ENCODE measurements at regions not wholly inside any gene's neighbourhood (a gene's known extent, or its start where the extent isn't known, plus 50 kb on each side); places are given as distances from the start of the nearest gene placed in this dataset.
"Not testable (repeated sequence)": the region's sequence is repeated elsewhere in the genome, so short reads cannot be mapped to it uniquely, and the experiment has no call there.

DNA sequence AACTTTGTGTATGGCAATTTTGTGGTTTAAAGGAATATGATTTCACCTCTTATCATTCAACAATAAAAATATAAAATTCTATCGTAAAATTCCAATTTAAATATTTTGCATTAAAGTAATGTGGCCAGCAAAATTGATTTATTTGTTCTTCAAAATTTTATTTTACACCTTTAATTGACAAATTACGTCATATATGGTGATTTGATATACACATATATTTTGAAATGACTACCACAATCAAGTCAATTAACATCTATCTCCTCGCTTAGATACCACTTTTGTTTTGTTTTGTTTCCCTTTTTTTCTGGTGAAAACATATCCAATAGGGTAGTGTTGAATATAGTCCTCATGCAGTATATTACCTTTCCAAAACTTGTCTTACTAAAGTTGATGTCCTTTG is 467.6 kb upstream of the HS3ST5 start:
- intact Hi-C loops (cut with micrococcal nuclease), result no loop called here

DNA sequence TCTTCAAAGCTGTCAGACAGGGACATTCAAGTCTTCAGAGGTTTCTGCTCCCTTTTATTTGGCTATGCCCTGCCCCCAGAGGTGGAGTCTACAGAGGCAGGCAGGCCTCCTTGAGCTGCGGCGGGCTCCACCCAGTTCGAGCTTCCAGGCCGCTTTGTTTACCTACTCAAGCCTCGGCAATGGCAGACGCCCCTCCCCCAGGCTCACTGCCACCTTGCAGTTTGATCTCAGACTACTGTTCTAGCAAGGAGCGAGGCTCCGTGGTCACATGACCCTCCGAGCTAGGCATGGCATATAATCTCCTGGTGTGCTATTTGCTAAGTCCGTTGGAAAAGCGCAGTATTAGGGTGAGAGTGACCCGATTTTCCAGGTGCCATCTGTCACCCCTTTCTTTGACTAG is 462.6 kb upstream of the HS3ST5 start:
- intact Hi-C loops (cut with micrococcal nuclease), result not testable (repeated sequence)

DNA sequence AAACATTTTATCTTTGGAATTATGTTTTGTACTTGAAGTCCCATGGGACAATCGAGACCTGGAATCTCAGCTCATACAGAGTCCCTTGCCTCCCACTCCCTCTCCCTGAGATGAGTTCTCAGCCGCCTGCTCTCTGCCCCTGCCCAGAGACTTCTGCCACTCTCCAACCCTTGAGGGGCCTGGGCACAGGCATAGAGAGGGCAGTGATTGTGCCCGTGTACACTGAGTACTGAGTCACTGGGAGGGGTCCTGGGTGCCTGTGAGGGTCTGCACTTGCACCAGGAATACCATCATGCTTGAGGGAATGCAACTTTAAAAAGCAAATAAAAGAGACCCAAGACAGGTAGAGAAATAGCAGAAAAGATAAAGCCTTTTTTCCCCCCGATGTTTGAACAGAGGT is 453.8 kb upstream of the HS3ST5 start:
- intact Hi-C loops (cut with micrococcal nuclease), result no loop called here

DNA sequence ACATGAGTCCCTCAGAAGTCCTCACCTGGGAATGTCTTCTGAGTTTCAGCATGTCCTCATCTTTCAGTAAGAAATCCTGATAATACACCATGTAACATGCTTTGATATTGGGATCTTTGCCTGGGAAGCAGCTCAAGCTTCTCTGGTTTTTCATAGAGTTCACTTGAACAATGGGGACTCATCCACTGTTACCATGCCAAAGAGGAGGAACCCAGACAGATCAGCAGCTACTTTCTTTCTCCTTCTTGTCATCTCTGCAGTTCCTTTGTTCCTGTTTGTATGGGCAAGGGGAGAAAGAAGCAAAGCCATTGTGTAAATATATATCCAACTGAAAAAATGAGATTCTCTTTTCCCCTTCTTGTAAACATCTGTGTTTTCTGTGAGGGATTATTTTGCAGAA is 450.6 kb upstream of the HS3ST5 start:
- intact Hi-C loops (cut with micrococcal nuclease), result no loop called here

DNA sequence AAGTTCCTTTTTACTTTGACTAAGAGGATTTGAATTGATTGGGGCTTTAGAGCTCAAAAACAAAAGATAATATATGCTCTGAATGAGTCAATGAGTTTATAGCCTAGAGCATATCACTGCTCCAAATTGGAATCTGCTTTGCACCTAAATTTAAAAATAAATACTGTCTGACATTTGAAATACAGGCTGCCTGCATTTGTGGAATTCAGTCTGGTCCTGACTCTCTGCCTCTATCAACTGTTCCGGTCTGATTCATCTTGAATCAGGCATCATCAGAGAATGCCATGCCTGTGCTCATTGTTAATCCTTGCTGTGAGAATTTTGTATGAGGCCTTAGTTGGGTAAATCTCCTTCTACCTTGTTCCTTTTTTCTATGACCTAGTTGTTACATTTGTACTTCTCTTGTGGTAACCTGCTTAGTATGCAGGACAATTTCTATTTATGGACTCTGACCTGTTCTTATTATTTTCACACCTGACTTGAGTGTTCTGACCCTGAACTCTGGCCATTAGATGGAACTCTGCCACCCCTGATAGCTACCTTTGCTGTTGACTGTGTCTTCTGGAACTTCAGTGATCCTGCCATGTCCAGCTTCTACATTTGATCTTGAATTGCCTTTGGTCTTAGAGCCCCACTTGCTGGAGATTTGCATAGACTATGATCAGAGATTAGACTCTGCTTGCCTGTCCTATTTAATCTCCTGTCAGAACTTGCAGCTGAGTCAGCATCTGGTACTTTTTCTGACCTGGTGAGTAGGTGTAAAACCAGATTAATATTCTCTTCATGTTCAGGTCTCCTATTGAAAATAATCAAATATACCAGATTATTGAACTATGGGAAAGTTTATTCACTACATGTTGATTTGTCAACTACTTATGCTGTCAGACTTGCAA is 442.7 kb upstream of the HS3ST5 start:
- intact Hi-C loops (cut with micrococcal nuclease), result no loop called here

DNA sequence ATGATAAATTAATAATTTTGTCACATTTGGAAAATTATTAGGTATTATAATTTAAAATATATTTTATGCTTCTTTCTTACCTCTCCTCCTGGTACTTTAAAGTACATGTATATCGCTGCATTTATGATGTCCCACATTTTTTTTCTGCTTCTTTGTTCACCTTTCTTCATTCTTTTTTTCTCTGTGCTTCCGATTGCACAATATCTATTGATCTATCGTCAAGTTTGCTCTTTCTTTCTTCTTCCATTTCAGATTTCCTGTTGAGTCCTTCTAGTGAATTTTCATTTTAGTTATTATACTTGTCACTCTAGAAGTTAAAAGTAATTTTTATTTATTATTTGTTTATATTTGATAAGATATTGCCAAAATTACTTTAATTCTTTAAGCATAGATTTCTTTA is 441.0 kb upstream of the HS3ST5 start:
- intact Hi-C loops (cut with micrococcal nuclease), result no loop called here

DNA sequence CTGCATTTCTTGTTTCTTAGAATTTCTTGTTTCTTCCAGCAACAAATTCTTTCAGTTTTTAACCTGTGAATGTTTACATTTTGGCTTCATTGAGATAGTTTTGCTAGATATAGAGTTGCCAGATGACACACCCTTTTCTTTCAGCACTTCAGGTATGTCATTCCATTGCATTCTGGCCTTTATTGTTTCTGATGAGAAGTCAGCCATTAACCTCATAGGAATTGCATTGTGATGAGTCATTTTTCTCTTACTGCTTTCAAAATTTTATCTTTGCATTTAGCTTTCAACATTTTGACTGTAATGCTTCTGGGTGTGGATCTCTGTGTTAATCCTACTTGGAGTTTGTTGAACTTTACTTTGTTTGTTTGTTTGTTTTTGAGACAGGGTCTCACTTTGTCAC is 440.3 kb upstream of the HS3ST5 start:
- intact Hi-C loops (cut with micrococcal nuclease), result no loop called here

DNA sequence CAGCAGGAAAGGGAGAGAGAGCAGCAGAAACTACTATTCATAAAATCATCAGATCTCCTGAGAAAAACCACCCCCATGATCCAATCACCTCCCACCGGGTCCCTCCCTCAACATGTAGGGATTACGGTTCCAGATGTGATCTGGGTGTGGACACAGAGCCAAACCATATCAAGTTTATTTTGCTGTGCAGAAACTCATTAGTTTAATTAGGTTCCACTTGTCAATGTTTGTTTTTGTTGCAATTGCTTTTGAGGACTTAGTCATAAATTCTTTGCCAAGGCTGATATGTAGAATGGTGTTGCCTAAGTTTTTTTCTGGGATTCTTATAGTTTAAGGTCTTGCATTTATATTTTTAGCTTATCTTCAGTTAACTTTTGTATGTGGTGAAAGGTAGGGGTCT is 422.0 kb upstream of the HS3ST5 start:
- intact Hi-C loops (cut with micrococcal nuclease), result no loop called here

DNA sequence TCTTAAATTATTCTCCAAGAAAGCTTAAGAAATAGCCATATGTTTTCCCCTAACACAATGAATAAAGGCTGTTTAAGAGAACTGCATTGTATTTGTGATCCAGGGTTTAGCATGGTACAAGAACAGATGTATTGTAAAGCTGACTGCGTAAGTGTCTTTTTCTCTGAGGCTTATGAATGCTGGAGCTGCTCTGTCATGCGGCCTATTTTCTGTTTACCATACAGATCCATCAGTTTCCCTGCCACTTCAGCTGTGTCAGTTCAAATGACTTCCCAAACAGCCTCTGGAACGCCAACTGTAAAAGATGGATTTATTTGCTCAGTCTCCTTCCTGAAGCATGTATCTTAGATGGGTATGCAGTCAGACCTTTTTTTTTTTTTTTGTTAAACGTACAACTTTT is 419.3 kb upstream of the HS3ST5 start:
- intact Hi-C loops (cut with micrococcal nuclease), result no loop called here

DNA sequence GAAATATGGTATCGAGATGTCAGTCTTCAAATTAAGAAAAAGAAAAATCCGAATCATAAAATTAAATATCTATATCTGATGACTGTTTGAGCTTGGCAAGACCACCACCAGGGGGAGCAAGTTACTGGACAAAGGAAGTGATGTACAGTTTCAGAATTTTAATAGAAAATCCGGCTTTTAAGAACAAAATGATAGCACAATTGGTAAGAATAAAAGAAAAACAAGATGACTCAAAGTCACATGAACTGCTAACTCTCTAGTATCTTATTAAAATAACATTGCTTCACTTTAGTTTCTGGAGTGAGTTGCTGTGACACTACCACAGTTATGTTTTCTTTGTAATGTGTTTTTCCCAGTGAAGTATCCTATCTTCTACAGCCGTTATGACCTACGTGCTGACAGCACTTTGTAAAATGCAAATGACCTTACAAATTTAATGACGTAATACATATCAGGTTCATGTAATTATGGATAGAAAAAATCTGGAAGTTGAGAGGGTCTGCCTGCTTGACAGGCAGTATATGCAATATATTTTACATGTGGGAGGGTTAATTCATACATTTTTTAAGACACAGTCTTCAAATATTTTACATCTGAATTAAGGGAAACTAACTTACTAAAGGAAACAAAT is 405.3 kb upstream of the HS3ST5 start:
- intact Hi-C loops (cut with micrococcal nuclease), result loop anchor here (2.0 kb wide), 1 partner anchor 1349 kb away; no protein-coding TSS in a partner anchor

DNA sequence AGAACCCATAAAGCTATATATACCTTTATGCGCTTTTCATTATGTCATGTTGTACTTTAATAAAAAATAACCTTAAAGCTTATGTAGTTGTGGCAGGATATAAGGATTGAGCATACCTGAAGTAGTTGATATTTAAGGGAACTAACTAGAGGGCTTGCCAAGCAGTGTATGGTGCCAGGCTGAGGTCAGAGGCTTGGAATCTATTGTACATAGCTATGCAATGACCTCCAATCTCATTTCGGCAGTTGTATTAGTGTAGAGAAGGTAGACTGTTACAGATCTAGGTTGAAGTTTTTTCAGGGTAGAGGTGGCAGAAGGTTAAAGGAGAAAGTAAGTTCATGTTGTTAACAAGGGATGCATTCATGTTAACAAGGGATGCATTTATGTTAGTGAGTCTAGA is 397.7 kb upstream of the HS3ST5 start:
- intact Hi-C loops (cut with micrococcal nuclease), result no loop called here

DNA sequence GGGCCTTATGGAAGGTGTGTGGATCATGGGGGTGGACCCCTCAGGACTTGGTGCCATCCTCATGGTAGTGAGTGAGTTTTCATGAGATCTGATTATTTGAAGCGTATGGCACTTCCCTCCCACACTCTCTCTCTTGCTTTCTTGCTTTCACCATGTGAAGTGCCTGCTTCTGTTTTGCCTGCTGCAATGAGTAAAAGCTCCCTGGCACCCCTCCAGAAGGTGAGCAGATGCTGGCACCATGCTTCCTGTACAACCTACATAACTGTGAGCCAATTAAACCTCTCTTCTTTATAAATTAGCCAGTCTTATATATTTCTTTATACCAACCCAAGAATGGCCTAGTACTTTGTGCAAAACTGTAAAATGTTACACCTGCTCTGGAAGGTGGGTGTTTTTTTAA is 396.8 kb upstream of the HS3ST5 start:
- intact Hi-C loops (cut with micrococcal nuclease), result no loop called here

DNA sequence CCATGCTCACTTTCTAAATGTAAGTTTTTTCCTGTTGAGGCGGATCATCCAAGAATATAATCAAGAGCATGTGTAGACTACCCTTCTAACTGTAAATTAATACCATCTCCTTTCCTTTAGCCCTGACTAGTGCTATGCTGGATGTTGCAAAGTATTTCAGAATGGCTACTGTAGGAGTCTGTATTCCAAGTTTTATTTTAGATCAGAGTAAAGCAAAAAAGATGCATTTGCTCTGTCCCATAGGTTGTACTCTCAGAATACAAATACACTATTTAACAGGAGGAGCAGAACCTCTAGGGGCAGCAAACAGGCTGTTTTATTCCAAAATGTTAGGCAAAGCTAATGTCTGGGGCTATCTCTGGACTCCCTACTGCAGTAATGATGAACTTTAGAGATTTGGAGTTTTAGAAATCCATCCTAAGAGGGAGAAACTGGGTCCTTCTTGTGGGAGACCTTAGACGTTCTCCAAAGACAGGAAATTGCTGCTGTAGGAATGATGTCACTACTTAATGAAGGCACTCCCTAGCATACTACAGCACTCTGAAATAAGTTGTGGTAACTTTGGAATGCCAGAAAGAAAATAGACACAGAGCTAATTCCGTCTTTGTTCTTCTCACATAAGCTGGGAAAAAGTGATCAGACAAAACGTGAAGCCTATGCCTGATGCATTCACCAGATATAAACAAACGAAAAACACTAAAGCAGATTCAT is 392.4 kb upstream of the HS3ST5 start:
- intact Hi-C loops (cut with micrococcal nuclease), result no loop called here

DNA sequence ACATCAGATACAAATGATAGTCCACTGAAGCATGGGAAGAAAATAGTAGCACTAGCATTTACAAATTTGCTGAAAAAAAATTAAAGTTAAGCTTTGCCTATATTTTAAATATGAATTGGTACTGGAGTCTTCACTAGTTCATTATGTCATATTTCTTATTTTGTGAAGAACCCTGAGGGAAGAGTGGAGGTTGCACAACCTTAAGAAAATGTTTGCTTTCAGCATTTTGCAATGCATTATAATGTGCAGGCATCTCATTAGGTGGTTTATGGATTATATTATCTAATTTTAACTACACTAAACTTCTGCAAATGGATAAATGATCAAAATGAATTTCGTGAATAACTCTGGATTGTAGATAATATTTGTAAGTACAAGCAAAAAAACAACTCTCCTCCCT is 390.8 kb upstream of the HS3ST5 start:
- intact Hi-C loops (cut with micrococcal nuclease), result no loop called here

DNA sequence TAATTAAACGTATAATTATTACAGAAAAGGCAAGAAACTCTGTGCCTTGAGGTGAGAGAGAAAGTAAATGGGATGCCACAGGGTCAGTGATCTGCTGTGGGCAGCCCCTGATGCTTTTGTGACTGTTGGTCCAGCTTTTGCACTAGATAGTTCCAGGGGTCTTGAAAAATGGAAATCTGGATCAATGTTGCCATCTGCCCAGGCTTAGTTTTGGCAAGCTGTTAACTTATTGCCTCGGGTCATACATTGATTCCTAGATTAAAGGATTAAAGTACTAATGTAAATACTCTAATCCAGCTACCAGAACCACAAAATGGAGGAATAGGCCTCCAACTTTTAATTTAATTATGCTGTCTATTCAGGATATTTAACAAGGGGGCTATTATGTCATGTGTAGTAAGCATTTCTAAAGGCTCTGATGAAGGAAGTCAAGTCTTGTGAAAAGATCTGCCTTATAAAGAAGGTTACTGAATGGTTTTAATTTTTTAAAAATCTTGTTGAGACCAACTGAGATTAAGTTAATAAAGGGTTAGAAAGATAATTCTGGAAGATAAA is 376.0 kb upstream of the HS3ST5 start:
- intact Hi-C loops (cut with micrococcal nuclease), result no loop called here

DNA sequence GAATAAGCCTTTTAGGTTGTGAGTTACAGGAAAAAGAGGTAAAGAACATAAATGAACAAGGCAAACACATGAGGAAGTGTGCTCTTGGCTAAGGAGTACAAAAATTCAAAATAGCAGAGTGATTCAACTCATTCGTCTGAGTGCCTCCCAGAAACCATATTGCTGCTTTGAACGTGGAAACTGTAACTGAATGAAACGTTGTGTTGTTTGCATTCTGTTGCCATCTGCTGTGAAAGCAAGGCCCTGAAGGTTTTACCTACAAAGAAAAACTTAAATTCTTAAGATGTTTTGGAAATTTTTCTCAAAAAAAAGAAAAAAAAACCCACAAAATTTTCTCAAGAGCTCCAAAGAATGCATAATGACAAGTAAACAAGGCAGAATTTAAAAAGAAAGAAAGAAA is 375.4 kb upstream of the HS3ST5 start:
- intact Hi-C loops (cut with micrococcal nuclease), result no loop called here

DNA sequence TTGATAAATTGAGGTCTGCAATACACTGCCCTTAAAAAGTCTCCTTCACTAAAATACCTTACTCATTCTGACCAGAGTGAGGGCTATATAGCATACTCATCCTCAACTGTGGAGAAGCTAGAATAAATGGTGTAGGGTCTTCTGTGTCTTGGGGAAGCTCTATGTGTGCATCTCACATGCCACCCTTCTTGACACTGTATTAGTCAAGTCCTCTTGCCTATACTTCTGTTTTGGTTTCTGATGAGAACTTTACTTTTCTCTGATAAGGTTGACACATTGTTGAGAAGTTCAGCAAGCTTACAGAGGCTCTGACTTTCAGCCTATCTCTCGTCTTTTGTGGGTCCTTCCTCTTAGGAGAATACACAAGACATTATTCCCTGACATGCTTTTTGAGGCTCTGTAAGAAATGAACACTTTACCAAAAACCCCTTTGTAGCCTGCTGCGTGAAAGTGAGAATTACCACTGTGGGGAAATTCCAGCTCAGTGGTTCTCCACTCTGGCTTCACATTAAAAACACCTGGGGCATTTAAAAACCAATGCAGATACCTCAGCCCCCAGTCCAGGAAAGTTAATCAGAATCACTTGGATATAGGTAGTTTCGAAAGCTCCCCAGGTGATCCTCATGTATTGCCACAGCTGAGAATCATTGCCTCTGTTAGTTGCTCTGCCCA is 372.1 kb upstream of the HS3ST5 start:
- intact Hi-C loops (cut with micrococcal nuclease), result no loop called here

DNA sequence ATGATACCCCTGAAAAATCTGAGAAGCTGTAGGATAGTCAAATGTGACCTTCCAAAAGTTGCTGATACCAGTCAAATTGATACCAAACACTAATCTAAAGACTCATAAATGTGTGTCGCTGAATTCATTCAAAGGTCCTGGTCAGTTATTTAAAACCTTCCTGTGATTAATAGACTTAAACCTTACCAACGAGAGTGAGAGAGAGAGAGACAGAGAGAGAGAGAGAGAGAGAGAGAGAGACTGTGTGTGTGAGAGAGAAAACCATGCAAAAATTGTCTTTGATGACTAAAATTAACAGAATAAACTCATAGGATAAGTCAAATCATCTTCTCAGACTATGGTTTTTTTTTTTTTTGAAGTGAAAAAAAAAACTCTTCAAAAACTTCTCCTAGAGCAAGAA is 370.9 kb upstream of the HS3ST5 start:
- intact Hi-C loops (cut with micrococcal nuclease), result no loop called here

DNA sequence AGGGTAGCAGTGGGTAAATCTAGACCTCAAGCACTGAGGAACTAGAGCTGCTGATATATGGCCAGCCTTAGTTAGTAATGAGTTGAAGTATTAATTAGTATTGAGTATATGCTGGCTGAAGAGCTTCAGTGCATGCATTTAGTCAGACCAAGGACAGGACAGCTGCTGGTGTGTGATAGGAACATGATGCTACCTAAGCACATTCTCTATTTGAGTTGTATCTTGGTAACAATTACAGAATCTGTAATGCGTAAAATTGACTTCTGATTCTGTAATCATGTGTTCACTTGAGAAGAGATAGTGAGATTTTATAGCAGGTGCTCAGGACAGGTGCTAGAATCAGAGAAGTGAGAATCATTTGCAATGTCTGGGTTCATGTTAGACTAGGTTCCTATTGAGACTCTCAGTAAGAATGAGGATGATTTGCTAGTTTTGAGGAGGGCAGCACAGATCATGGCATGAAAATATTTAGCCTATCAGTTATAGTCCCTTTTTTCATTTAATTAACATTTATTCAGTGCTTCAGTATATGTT is 369.4 kb upstream of the HS3ST5 start:
- intact Hi-C loops (cut with micrococcal nuclease), result no loop called here

DNA sequence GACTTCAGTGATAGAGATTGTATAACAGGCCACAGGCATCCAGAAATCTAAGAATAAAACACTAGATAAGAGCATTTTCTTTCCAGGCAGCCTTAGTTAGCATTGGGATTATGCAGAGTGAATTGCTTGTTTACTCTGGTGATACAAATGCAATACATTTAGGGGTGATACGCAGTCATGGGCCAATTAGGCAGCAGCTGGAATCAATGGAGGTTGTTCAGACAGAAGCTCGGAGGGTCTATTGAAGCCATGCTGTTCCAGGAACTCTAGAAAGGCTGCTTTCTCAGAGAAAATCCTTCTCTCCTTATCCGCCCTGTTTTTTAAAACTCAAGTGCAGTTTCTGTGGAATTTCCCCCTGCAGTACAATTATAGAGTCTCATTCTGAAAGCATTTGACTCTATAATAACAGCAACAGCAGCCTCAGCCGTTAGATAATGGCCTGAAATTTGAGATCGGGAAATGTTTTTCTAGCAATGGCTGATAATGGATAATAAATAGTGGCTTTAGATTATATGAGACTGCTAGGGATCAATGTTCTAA is 364.3 kb upstream of the HS3ST5 start:
- intact Hi-C loops (cut with micrococcal nuclease), result no loop called here

DNA sequence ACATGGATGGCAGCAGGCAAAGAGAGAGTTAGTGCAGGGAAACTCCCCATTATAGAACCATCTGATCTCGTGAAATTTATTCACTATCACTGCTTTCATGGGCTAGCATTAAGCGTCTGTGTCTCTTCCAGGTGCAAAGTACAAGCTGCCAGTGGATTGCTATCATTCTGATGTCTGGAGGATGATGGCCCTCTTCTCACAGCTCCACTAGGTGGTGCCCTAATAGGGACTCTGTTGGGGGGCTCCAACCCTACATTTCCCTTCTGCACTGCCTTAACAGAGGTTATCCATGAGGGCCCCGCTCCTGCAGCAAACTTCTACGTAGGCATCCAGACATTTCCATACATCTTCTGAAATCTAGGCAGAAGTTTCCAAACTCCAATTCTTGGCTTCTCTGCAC is 347.8 kb upstream of the HS3ST5 start:
- intact Hi-C loops (cut with micrococcal nuclease), result no loop called here
